ENCODE measurements at regions not wholly inside any gene's neighbourhood (a gene's known extent, or its start where the extent isn't known, plus 50 kb on each side); places are given as distances from the start of the nearest gene placed in this dataset.

GRCh38 chr5:39598661-39599248, 174.0 kb upstream of the DAB2 start:
- TF ChIP-seq POLR2A (IDR thresholded peaks at IDR 0.05; ENCODE audit: low read depth, low read length) (no peak), POLR2AphosphoS5 (IDR thresholded peaks at IDR 0.05; ENCODE audit: low read depth, low read length) (no peak)

All from GM12891 (cell line).